ENCODE measurements at regions not wholly inside any gene's neighbourhood (a gene's known extent, or its start where the extent isn't known, plus 50 kb on each side); places are given as distances from the start of the nearest gene placed in this dataset.

- no peak for DNase-seq
Measured at GRCh38 chr12:128191380-128191779, 75.6 kb upstream of the TMEM132C start.

DNA sequence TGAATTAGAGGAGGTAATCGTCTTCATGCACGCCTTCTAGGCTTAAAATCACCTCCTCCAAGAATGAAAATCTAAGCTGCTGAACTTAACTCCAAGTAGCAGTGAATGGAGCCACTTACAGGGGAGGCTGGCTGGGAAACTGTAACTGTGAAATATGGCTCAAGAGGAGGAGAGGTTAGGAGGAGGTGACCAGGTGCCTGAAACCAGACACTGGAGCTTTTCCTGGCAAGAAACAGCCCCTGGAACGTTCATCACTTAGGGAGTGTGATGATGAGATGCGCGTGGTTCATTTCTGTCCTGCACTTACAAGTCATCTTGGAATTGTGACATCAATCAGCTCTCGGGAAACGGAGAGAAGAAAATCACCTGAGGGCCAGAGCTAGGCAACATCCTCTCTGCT lies 62.3 kb upstream of the TMEM132C start:
- no peak for DNase-seq

DNA sequence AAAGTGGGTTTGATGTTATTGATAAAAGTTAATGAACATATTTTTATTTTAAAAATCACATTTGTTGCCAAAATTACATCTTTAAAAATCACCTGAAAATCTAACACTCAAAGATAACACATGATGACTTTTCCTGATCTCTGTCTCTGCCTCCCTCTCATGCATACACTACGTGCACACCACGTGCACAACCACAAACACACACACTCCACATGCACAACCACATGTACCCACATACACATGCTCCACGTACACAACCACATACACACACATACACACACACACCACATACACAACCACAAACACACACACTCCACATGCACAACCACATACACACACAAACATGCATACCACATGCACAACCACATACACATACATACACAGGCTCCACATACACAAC lies 61.8 kb upstream of the TMEM132C start:
- DNase-seq, result no peak

DNA sequence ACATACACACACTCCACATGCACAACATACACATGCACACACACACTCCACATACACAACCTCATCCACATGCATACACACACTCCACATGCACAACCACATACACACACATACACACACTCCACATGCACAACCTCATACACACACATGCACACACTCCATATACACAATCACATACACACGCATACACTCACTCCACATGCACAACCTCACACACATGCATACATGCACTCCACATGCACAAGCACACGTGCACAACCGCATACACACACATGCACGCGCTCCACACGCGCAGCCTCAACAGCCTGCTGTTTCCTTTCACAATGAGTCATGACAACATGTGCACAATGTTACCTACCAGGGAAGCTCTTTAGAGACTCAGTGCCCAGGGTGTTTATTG lies 61.2 kb upstream of the TMEM132C start:
- no peak for DNase-seq

All from activated naive CD4-positive, alpha-beta T cell treated with Interleukin-2 at 50 U/mL for 16 hours (primary cell).